Neural cell (in vitro differentiated cells): ENCODE measurements at regions not wholly inside any gene's neighbourhood (a gene's known extent, or its start where the extent isn't known, plus 50 kb on each side); places are given as distances from the start of the nearest gene placed in this dataset.

Source experiments
- H2AFZ ChIP-seq: fragments of 200-600, 300-800 bp; sonication (generic), shearing (Covaris generic); 2 replicates; pipeline ENCODE4 v1.6.0; 2014; ENCODE audit warnings: low read depth, mild to moderate bottlenecking, antibody characterized with exemption, low read length, moderate library complexity
- H3F3A ChIP-seq: fragments of 200-600 bp; shearing (Covaris generic); 2 replicates; pipeline ENCODE4 v1.6.1; 2016; ENCODE audit warnings: mild to moderate bottlenecking, moderate library complexity, mixed read lengths, antibody characterized with exemption, low read length; ENCODE audit not compliant: insufficient read depth, poor library complexity, severe bottlenecking
- H3K27ac ChIP-seq: fragments of 200-600, 300-800 bp; sonication (generic), shearing (Covaris generic); 2 replicates; pipeline ENCODE4 v1.5.1; 2014; ENCODE audit warnings: mild to moderate bottlenecking, low read length, moderate library complexity
- H3K27me3 ChIP-seq: fragments of 300-800, 200-600 bp; sonication (generic), shearing (Covaris generic); 2 replicates; pipeline ENCODE4 v1.6.0; 2014; ENCODE audit warnings: mild to moderate bottlenecking, low read depth, low read length, moderate library complexity; ENCODE audit not compliant: insufficient read depth
- H3K36me3 ChIP-seq: fragments of 300-800, 200-600 bp; sonication (generic), shearing (Covaris generic); 2 replicates; pipeline ENCODE4 v1.5.1; 2014; ENCODE audit warnings: mild to moderate bottlenecking, antibody characterized with exemption, low read length, moderate library complexity; ENCODE audit not compliant: insufficient read depth
- H3K4me2 ChIP-seq: fragments of 300-800, 200-600 bp; sonication (generic), shearing (Covaris generic); 2 replicates; pipeline ENCODE4 v1.6.0; 2014; ENCODE audit warnings: mild to moderate bottlenecking, low read length
- H3K4me3 ChIP-seq: fragments of 300-800, 200-600 bp; sonication (generic), shearing (Covaris generic); 2 replicates; pipeline ENCODE4 v1.5.1; 2014; ENCODE audit warnings: mild to moderate bottlenecking, low read length, moderate library complexity
- H3K79me2 ChIP-seq: fragments of 200-600 bp; shearing (Covaris generic); replicated peaks from 2 replicates; pipeline ENCODE4 v1.6.0; 2014; ENCODE audit warnings: mild to moderate bottlenecking, low read length, moderate library complexity; ENCODE audit not compliant: insufficient read depth
- H3K9ac ChIP-seq: fragments of 300-800, 200-600 bp; sonication (generic), shearing (Covaris generic); 2 replicates; pipeline ENCODE4 v1.6.1; 2016; ENCODE audit warnings: mild to moderate bottlenecking, low read length, mixed read lengths
- H3K9me2 ChIP-seq: fragments of 200-600 bp; shearing (Covaris generic); 2 replicates; pipeline ENCODE4 v1.6.1; 2016; ENCODE audit warnings: mild to moderate bottlenecking, low read length, mixed read lengths; ENCODE audit not compliant: insufficient read depth
- H3K9me3 ChIP-seq: fragments of 200-600, 300-800 bp; sonication (generic), shearing (Covaris generic); 2 replicates; pipeline ENCODE4 v1.6.1; 2016; ENCODE audit warnings: mild to moderate bottlenecking, mixed run types, low read length, moderate library complexity, mixed read lengths
- H4K20me1 ChIP-seq: fragments of 200-600 bp; shearing (Covaris generic); 2 replicates; pipeline ENCODE4 v1.6.1; 2016; ENCODE audit warnings: mild to moderate bottlenecking, mixed run types; ENCODE audit not compliant: insufficient read depth
- EP300 ChIP-seq: fragments of 450-650 bp; conservative IDR thresholded peaks from 2 replicates; pipeline ENCODE4 v1.6.1; 2014; ENCODE audit warnings: antibody characterized with exemption, mild to moderate bottlenecking, moderate library complexity; ENCODE audit not compliant: poor library complexity, severe bottlenecking
- EZH2 ChIP-seq: fragments of 200-600, 300-800 bp; shearing (Covaris generic), sonication (generic); IDR thresholded peaks from 2 replicates; pipeline ENCODE4 v1.6.1; 2014; ENCODE audit warnings: antibody characterized with exemption, low read length, borderline replicate concordance, mild to moderate bottlenecking; ENCODE audit not compliant: insufficient read depth, poor library complexity, severe bottlenecking
- MXI1 ChIP-seq: fragments of 450-650 bp; conservative IDR thresholded peaks from 2 replicates; pipeline ENCODE4 v1.6.1; 2014; ENCODE audit warnings: antibody characterized with exemption, mild to moderate bottlenecking; ENCODE audit not compliant: poor library complexity, severe bottlenecking
- POLR2AphosphoS5 ChIP-seq: IDR thresholded peaks from 2 replicates; pipeline ENCODE4 v1.6.1; 2012
- RAD21 ChIP-seq: fragments of 450-650 bp; conservative IDR thresholded peaks from 2 replicates; pipeline ENCODE4 v1.6.1; 2014; ENCODE audit warnings: antibody characterized with exemption, mild to moderate bottlenecking, moderate library complexity
- SMC3 ChIP-seq: fragments of 450-650 bp; conservative IDR thresholded peaks from 2 replicates; pipeline ENCODE4 v1.6.1; 2014; ENCODE audit warnings: antibody characterized with exemption, mild to moderate bottlenecking, moderate library complexity; ENCODE audit not compliant: poor library complexity
- TAF1 ChIP-seq: IDR thresholded peaks from 2 replicates; pipeline ENCODE4 v1.6.1; 2012; ENCODE audit warnings: low read depth
- TF ChIP-seq, protein P1 (sequence below): IDR thresholded peaks from 2 replicates; pipeline ENCODE4 v1.6.1; 2012; ENCODE audit warnings: borderline replicate concordance
- TF ChIP-seq, protein P2 (sequence below): fragments of 450-650 bp; IDR thresholded peaks from 2 replicates; pipeline ENCODE4 v1.5.1; 2014; ENCODE audit warnings: antibody characterized with exemption, mild to moderate bottlenecking, moderate library complexity; ENCODE audit not compliant: poor library complexity, severe bottlenecking

DNA sequence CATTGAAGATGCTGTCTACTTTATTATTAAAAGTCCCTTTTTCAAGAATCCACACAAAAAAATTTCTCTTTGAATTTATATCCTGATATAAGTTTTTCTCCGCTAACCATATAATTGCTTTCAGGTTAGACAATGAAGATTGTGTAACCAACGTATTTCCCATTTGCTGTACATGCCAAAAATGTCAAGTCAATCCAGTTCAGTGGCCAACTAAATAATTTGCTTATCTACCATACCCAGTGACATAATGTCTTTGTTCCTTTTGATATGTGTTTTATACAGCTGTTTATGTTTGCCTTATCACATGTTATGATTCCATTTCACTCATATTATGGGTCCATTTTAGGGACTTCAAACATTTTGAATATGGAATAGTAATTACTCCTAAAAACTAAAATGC lies 349.9 kb downstream of the EFNA5 start:
- TF ChIP-seq, protein P1, sequence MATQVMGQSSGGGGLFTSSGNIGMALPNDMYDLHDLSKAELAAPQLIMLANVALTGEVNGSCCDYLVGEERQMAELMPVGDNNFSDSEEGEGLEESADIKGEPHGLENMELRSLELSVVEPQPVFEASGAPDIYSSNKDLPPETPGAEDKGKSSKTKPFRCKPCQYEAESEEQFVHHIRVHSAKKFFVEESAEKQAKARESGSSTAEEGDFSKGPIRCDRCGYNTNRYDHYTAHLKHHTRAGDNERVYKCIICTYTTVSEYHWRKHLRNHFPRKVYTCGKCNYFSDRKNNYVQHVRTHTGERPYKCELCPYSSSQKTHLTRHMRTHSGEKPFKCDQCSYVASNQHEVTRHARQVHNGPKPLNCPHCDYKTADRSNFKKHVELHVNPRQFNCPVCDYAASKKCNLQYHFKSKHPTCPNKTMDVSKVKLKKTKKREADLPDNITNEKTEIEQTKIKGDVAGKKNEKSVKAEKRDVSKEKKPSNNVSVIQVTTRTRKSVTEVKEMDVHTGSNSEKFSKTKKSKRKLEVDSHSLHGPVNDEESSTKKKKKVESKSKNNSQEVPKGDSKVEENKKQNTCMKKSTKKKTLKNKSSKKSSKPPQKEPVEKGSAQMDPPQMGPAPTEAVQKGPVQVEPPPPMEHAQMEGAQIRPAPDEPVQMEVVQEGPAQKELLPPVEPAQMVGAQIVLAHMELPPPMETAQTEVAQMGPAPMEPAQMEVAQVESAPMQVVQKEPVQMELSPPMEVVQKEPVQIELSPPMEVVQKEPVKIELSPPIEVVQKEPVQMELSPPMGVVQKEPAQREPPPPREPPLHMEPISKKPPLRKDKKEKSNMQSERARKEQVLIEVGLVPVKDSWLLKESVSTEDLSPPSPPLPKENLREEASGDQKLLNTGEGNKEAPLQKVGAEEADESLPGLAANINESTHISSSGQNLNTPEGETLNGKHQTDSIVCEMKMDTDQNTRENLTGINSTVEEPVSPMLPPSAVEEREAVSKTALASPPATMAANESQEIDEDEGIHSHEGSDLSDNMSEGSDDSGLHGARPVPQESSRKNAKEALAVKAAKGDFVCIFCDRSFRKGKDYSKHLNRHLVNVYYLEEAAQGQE: no peak
- TF ChIP-seq RAD21 (no peak), EZH2 (no peak), EP300 (no peak), TAF1 (no peak), SMC3 (no peak), MXI1 (no peak), POLR2AphosphoS5 (no peak)
- TF ChIP-seq, protein P2, sequence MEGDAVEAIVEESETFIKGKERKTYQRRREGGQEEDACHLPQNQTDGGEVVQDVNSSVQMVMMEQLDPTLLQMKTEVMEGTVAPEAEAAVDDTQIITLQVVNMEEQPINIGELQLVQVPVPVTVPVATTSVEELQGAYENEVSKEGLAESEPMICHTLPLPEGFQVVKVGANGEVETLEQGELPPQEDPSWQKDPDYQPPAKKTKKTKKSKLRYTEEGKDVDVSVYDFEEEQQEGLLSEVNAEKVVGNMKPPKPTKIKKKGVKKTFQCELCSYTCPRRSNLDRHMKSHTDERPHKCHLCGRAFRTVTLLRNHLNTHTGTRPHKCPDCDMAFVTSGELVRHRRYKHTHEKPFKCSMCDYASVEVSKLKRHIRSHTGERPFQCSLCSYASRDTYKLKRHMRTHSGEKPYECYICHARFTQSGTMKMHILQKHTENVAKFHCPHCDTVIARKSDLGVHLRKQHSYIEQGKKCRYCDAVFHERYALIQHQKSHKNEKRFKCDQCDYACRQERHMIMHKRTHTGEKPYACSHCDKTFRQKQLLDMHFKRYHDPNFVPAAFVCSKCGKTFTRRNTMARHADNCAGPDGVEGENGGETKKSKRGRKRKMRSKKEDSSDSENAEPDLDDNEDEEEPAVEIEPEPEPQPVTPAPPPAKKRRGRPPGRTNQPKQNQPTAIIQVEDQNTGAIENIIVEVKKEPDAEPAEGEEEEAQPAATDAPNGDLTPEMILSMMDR: no peak
- Histone ChIP-seq H3K36me3 (no peaks in the 10 kb centered on the region), H3K27ac (no peak overlapping the region), H3K9ac (no peak overlapping the region), H3K9me2 (no peaks in the 10 kb centered on the region), H3K4me2 (no peak overlapping the region), H3K4me3 (no peak overlapping the region), H3K79me2 (no peaks in the 10 kb centered on the region), H3F3A (no peaks in the 10 kb centered on the region), H2AFZ (no peak overlapping the region), H4K20me1 (no peaks in the 10 kb centered on the region), H3K27me3 (no peaks in the 10 kb centered on the region), H3K9me3 (no peaks in the 10 kb centered on the region)

DNA sequence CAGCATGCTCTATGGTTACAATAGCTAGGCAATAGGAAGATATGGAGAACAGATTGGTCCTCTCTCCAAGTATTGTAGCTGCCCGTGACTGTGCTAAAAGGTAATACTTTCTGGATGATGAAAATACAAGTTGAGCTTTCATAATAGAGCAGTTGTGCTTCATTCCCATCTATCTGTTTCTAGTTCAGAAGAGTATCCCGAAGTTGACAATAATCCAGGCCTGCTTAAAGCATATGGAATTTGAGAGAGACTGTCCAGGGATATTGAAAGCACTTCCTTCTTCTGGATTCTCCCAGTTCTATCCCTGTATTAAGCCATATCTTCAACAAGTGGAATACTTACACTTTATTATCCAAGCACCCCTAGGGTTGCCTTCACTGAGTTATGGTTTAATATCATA lies 350.4 kb downstream of the EFNA5 start:
- H3F3A ChIP-seq: no peaks in the 10 kb centered on the region
- H3K9me2 ChIP-seq: no peaks in the 10 kb centered on the region
- no peak overlapping the region for H3K4me2 ChIP-seq
- no peaks in the 10 kb centered on the region for H3K27me3 ChIP-seq
- no peak for TF ChIP-seq POLR2AphosphoS5
- TF ChIP-seq EZH2: no peak
- no peak for TF ChIP-seq SMC3
- TF ChIP-seq EP300: no peak
- TF ChIP-seq TAF1: no peak
- no peak for TF ChIP-seq MXI1
- no peak for TF ChIP-seq RAD21
- TF ChIP-seq, protein P1: no peak
- TF ChIP-seq, protein P2: no peak
- H3K4me3 ChIP-seq: no peak overlapping the region
- no peaks in the 10 kb centered on the region for H3K79me2 ChIP-seq
- H3K9me3 ChIP-seq: no peaks in the 10 kb centered on the region
- no peak overlapping the region for H3K9ac ChIP-seq
- no peaks in the 10 kb centered on the region for H3K36me3 ChIP-seq
- H3K27ac ChIP-seq: no peak overlapping the region
- H2AFZ ChIP-seq: no peak overlapping the region
- H4K20me1 ChIP-seq: no peaks in the 10 kb centered on the region
